Stimulated activated naive CD4-positive, alpha-beta T cell (primary cell): ENCODE measurements at regions not wholly inside any gene's neighbourhood (a gene's known extent, or its start where the extent isn't known, plus 50 kb on each side); places are given as distances from the start of the nearest gene placed in this dataset.
"Not testable (repeated sequence)": the region's sequence is repeated elsewhere in the genome, so short reads cannot be mapped to it uniquely, and the experiment has no call there.

Source experiments
- DNase-seq, 6 experiments: peaks; one replicate each; lab custom pipeline; 2025; lab: John Stamatoyannopoulos, UW

DNA sequence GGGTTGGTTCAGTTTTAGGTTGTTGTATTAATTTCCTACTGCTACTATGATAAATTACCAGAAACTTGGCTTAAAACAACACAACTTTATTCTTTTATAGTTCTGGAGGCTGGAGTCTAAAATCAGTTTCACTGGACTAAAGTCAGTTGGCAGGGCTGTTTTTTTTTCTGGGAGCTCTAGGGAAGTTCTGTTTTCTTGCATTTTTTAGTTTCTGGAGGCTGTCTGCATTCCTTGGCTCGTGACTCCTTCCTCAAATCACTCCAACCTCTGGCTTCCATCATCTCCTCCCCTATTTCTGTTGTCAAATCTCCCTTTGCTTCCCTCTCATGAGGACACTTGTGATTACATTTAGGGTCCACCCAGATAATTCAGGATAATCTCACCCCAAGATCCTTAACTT is 51.3 kb upstream of the SUB1 start:
- DNase-seq, result no peak

- DNase-seq, result peak; percentile 25 to 61 (median 56)
Observed at GRCh38 chr5:32531885-32532520, 53.4 kb upstream of the SUB1 start.

- not testable (repeated sequence) for DNase-seq
Observed at GRCh38 chr5:32527321-32527720, 58.0 kb upstream of the SUB1 start.

GRCh38 chr5:32526810-32527209 is 58.5 kb upstream of the SUB1 start:
- no peak for DNase-seq

GRCh38 chr5:32523625-32524024 is 61.7 kb upstream of the SUB1 start:
- no peak for DNase-seq

DNA sequence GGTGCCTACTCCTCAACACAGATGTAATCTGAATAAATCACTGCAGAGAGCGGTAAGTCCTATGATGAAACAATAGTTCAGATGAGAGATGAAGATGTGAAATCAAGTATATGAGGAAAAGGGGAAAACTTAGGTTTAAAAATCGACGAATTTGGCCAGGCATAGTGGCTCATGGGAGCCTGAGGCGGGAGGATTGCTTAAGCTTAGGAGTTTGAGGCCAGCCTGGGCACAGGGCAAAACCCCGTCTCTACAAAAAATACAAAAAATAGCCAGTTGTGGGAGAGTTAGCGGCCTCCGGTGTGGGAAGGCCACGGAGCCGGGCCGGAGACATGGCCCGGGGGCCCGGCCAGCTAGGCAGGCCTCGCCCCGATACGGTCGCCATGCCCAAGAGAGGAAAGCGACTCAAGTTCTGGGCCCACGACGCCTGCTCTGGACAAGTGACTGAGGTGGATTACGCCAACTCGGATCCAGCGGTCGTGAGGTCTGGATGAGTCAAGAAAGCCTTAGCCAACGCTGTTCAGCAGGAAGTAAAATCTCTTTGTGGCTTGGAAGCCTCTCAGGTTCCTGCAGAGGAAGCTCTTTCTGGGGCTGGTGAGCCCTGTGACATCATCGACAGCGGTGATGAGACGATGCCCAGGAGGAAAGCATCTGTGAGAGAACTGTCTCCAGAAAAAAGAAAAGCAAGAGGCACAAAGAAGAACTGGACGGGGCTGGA is 62.8 kb upstream of the SUB1 start:
- peak in 2 of 6 experiments; percentile 14 to 17 for DNase-seq

DNA sequence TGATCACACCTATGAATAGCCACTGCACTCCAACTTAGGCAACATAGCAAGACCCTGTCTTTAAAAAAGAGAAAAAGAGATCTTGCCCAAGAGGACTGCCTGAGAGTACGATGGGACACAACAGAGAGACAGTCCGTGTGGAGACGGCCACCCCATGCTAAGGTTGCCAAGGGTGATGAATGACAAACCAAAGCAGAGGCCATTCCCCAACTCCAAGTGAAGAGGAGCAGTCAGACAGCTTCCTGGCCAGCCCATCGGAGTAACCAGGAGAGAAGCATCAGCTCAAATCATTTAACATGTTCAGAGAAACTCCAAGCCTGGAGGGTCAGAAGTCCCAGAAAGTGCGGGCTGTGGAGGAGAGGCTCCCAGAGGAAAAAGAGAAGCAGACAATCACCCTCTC is 63.9 kb upstream of the SUB1 start:
- no peak for DNase-seq

DNA sequence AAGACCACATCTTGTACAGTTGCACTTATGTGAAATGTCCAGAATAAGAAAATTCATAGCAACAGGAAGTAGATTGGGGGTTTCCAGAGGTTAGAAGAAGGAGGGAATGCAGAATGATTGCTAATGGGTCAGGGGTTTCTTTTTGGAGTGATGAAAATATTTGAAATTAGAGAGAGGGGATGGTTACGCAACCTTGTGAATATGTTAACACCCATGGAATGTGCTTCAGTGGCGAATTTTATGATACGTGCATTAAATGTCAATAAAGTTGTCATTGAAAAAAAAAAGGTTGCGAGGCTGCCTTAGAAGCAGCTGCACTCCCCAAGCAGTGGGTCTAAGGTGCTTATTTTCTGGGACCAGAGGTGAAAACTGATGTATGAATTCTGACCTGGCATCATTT is 64.4 kb upstream of the SUB1 start:
- no peak for DNase-seq

GRCh38 chr5:32520356-32520755 is 65.0 kb upstream of the SUB1 start:
- no peak for DNase-seq

DNA sequence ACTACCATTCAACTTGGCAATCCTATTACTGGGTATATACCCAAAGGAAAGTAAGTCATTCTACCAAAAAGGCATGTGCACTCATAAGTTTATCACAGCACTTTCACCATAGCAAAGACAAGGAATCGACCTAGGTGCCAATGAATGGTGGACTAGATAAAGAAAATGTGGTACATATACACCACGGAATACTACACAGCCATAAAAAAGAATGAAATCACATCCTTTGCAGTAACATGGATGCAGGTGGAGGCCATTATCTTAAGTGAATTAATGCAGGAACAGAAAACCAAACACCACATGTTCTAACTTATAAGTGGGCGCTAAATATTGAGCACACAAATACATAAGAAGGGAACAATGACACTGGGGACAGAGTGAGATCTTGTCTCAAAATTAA is 65.8 kb upstream of the SUB1 start:
- no peak for DNase-seq

DNA sequence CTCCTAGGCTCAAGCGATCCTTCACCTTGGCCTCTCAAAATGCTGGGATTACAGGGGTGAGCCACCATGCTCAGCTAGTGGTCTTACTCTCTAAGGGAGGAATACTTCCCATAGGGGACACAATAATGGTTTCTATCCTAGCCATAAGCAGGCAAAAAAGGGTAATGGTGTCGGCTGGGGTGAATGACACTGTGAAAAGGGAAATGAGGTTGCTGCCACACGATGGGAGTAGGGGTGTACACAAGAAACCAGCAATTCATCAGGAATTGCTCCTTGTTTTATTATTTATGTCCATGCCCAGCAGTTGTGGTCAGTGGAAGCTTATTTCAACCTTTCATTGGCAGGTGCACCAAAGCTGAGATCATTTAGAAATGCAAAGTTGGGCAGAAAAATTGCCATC is 70.3 kb upstream of the ZFR start:
- DNase-seq, result no peak

DNA sequence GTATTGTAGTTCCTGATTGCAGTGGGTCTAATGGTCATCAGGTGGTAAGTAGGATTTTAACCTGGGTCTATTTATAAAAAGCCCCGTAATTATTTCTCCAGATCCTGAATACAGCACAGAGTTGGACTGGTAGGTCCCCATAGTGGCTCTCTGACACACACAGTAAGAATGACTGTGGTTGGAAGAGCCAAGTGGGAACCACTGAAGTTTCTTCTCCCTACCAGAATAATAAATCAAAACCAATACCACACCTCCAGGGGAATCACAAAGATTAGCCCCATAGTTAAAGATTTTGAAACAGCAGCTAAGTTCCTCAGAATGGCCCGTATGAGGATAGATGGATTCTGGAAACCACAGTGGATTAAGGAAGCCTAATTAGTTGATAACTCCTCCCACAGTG is 68.4 kb upstream of the ZFR start:
- DNase-seq, result no peak

DNA sequence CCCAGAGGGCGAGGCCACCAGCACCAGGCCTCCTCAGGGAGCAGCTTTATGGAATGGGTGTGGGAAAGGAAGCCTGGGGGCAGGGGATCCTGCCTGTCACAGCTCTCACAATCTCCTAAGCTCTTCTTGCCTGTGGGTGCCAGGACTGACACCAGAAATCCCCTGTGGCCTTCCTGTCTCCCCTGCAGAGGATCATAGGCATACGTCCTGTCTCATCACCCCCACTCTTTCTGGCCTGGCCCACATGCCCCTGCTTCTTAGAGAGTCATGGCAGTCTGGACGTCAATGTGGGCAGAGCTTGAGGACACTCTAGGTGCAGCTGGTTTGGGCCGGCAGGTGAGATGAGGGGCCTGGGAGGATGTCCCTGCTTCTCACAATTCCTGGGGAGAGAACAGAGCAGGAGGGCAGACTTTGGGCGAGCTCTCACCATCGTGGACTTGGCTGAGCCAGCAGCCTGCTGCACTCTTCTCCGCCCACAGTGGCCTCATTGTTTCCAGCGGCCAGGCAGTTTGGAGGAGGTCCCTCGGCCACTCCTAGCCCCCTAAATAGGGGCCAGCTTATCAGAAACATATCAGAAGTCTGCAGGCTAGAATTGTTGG is 67.3 kb upstream of the ZFR start:
- peak in 1 of 6 experiments; percentile 19 for DNase-seq

DNA sequence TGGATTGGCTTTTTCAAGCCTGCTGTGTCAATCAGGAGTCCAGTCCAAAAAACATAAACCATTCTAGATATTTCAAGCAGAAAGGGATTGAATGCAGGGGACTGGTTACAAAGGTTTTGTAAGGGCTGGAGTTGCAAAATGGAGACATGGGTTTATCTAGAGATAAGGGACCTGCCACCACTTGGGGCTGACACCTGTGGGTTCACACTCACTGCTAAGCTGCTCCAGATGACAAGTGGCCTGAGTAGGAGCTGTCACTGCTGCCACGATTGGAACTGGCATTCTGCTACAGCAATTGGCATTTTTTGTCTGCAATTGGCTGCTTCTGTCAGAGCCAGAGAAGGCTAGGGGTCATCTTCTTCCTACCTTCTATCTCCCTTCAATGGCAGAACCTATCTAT is 66.3 kb upstream of the ZFR start:
- DNase-seq, result no peak

GRCh38 chr5:32508806-32509805 is 64.6 kb upstream of the ZFR start:
- DNase-seq, result no peak

- no peak for DNase-seq
Observed at GRCh38 chr5:32507738-32508434, 63.3 kb upstream of the ZFR start.

DNA sequence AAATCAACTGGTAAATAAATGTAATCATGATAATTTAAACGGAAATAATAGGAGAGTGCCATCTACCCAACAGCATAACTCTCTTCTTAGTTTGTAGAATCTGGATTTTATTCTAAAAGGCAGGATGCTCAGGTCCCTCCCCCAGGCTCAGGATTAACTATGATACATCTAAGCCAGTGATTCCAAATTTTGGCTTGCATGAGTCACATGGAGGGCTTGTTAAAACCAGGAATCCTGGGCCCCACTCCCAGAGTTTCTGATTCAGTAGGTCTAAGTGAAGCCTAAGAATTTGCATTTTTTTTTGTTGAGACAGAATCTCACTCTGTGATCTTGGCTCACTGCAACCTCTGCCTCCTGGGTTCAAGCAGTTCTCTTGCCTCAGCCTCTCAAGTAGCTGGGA is 62.3 kb upstream of the ZFR start:
- DNase-seq, result no peak

DNA sequence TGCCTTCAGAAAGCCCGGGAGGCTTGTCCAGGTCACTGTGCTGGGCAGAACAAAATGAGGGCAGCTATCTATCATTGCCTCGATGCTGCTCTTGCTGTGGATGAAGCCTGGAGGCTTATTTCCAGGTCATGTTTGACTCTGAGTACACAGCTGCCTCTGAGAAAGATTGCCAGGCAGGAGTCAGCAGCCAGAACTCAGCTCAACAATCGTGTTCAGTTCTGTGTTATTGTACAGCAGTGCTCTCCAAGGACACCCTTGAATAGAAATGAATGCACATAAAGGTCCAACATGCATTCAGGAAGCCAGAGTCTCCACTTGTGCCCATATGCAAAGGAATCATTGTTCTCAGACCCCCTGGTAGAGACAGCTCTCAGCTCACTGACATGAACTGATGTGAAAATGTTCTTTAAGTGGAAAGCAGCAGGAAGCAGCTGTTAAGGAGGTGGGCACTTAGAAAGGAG is 61.7 kb upstream of the ZFR start:
- no peak for DNase-seq

- no peak for DNase-seq
Observed at GRCh38 chr5:32505756-32506155, 61.2 kb upstream of the ZFR start.

- peak in 2 of 6 experiments; percentile 16 to 24 for DNase-seq
Observed at GRCh38 chr5:32504989-32505596, 60.6 kb upstream of the ZFR start.
